LNCAP (cell line): ENCODE measurements at regions not wholly inside any gene's neighbourhood (a gene's known extent, or its start where the extent isn't known, plus 50 kb on each side); places are given as distances from the start of the nearest gene placed in this dataset.

ENCODE experiments used
- CTCF ChIP-seq: fragments of 450-650 bp; IDR thresholded peaks from 2 replicates; pipeline ENCODE4 v1.5.1; 2017; ENCODE audit warnings: mild to moderate bottlenecking

- TF ChIP-seq CTCF, result no peak
These were observed 160.7 kb upstream of the ARID2 start for GRCh38 chr12:45568808-45569207.

- no peak for TF ChIP-seq CTCF
These were observed 159.0 kb upstream of the ARID2 start for GRCh38 chr12:45570501-45570900.

- TF ChIP-seq CTCF, result no peak
These were observed 157.4 kb upstream of the ARID2 start for GRCh38 chr12:45572114-45572513.

- no peak for TF ChIP-seq CTCF
These were observed 154.1 kb upstream of the ARID2 start for GRCh38 chr12:45575417-45575816.

GRCh38 chr12:45575823-45576475 is 153.6 kb upstream of the ARID2 start:
- no peak for TF ChIP-seq CTCF

GRCh38 chr12:45577844-45578399 is 151.6 kb upstream of the ARID2 start:
- no peak for TF ChIP-seq CTCF

- TF ChIP-seq CTCF, result no peak
These were observed 149.0 kb upstream of the ARID2 start for GRCh38 chr12:45580356-45580969.
